ENCODE measurements at regions not wholly inside any gene's neighbourhood (a gene's known extent, or its start where the extent isn't known, plus 50 kb on each side); places are given as distances from the start of the nearest gene placed in this dataset.

GRCh38 chr4:182066037-182066436 is 177.2 kb upstream of the TENM3 start:
- TF ChIP-seq POLR2A (IDR thresholded peaks at IDR 0.05; ENCODE audit: low read length), result no peak
- no peak for TF ChIP-seq GATA1 (IDR thresholded peaks at IDR 0.05; ENCODE audit: low read depth, low read length)

Measured in erythroblast (primary cell).